ENCODE measurements at regions not wholly inside any gene's neighbourhood (a gene's known extent, or its start where the extent isn't known, plus 50 kb on each side); places are given as distances from the start of the nearest gene placed in this dataset.

DNA sequence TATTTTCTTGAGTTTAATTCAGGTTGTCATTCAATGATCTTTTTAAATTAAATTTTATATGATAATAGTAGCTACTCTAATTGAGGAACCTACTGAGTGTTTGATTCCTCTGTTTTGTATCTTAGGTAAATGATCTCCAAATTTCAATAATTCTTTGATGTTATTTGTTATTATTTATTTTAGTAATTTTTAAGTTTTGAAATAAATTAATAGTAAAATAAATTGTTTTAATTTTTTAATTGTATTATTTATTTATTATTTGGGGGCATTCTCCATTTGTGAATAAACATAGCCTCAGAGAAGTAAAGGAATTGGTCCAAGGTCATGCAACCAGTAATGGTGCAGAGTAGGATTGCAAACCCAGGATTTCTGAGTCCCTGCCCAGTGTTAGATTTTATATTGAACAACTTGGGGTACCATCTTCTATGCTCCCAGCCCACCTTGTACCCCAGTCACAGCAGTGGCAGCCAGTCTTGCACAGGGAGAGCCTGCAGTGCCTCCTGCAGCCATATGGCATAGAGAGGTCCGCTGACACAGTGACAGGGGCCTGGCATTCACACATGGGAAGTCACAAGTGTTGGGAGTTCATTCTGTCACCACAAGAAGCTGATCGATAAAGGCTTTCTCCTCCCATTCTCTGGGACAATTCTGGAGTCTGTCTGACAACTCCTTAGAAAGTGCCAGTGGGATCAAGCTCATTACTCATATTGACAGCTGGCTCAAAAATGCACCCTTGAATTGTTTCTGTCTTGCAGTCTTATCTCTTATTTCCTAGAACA lies 110.0 kb upstream of the ETAA1 start:
- Histone ChIP-seq H3K27me3 (ENCODE audit: control insufficient read depth, low read length) (no peaks in the 10 kb centered on the region), H3K4me2 (ENCODE audit: low read length) (no peak overlapping the region), H3K4me1 (ENCODE audit: control insufficient read depth, low read length) (no peaks in the 10 kb centered on the region), H3K4me3 (ENCODE audit: low read length) (no peak overlapping the region), H3K27ac (ENCODE audit: low read depth, low read length) (no peak overlapping the region), H3K79me2 (ENCODE audit: control insufficient read depth, low read length) (no peaks in the 10 kb centered on the region), H4K20me1 (ENCODE audit: control insufficient read depth, insufficient read depth, low read depth, low read length) (no peaks in the 10 kb centered on the region), H3K9me3 (ENCODE audit: control insufficient read depth, insufficient read depth, low read length) (no peaks in the 10 kb centered on the region), H3F3A (ENCODE audit: control insufficient read depth, insufficient read depth) (no peaks in the 10 kb centered on the region), H3K9me2 (replicated peaks; ENCODE audit: control insufficient read depth, low read length) (no peaks in the 10 kb centered on the region), H3K36me3 (ENCODE audit: control insufficient read depth, low read length) (no peaks in the 10 kb centered on the region)
- TF ChIP-seq, protein P1, sequence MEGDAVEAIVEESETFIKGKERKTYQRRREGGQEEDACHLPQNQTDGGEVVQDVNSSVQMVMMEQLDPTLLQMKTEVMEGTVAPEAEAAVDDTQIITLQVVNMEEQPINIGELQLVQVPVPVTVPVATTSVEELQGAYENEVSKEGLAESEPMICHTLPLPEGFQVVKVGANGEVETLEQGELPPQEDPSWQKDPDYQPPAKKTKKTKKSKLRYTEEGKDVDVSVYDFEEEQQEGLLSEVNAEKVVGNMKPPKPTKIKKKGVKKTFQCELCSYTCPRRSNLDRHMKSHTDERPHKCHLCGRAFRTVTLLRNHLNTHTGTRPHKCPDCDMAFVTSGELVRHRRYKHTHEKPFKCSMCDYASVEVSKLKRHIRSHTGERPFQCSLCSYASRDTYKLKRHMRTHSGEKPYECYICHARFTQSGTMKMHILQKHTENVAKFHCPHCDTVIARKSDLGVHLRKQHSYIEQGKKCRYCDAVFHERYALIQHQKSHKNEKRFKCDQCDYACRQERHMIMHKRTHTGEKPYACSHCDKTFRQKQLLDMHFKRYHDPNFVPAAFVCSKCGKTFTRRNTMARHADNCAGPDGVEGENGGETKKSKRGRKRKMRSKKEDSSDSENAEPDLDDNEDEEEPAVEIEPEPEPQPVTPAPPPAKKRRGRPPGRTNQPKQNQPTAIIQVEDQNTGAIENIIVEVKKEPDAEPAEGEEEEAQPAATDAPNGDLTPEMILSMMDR (IDR thresholded peaks at IDR 0.05; ENCODE audit: low read depth, low read length, poor library complexity, severe bottlenecking): no peak
- no peak for TF ChIP-seq EZH2phosphoT487 (IDR thresholded peaks at IDR 0.05; ENCODE audit: borderline replicate concordance, low read length)

DNA sequence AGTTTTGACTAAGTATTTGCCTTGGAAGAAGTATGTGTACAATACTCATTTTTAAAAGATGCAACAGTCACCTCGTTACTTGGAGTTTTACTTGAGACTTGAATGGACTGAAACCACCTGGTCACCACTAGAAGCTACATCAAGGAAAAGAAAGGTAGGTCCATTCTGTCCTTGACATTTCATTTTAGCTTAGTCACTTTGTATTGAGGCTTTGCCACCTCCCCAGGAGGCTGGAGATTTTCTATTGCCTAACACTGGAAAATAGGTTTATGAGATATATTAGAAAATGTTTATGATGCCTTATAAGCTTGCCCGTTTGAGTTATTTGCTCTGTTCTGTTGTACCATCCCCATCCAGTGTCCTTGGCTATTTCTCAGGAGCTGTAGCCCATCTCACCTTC lies 107.9 kb upstream of the ETAA1 start:
- Histone ChIP-seq H3F3A (ENCODE audit: control insufficient read depth, insufficient read depth) (no peaks in the 10 kb centered on the region), H3K27me3 (ENCODE audit: control insufficient read depth, low read length) (0 out of 2 replicates have a peak, but pooled peaks cover 4% of the 10 kb centered on the region), H3K9me2 (replicated peaks; ENCODE audit: control insufficient read depth, low read length) (no peaks in the 10 kb centered on the region), H3K4me3 (ENCODE audit: low read length) (no peak overlapping the region), H3K79me2 (ENCODE audit: control insufficient read depth, low read length) (no peaks in the 10 kb centered on the region), H3K36me3 (ENCODE audit: control insufficient read depth, low read length) (no peaks in the 10 kb centered on the region), H3K27ac (ENCODE audit: low read depth, low read length) (no peak overlapping the region), H3K9me3 (ENCODE audit: control insufficient read depth, insufficient read depth, low read length) (no peaks in the 10 kb centered on the region), H4K20me1 (ENCODE audit: control insufficient read depth, insufficient read depth, low read depth, low read length) (no peaks in the 10 kb centered on the region), H3K4me2 (ENCODE audit: low read length) (no peak overlapping the region), H3K4me1 (ENCODE audit: control insufficient read depth, low read length) (no peaks in the 10 kb centered on the region)
- TF ChIP-seq, protein P1 (IDR thresholded peaks at IDR 0.05; ENCODE audit: low read depth, low read length, poor library complexity, severe bottlenecking): no peak
- no peak for TF ChIP-seq EZH2phosphoT487 (IDR thresholded peaks at IDR 0.05; ENCODE audit: borderline replicate concordance, low read length)

DNA sequence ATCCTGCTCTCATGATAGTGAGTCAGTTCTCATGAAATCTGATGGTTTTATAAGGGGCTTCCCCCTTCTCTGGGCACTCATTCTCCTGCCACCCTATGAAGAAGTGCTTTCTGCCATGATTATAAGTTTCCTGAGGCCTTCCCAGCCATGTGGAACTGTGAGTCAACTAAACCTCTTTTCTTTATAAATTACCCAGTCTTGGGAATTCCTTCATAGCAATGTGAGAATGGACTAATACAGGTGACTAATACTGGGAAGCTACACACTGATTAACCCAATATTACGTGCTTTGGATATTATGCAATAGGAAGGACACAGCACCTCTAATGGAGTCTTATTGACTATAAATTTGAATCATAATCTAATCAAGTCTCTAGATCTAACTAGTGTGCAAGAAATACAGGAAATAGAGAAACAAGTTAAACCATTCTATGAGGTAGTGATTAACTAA lies 107.2 kb upstream of the ETAA1 start:
- no peaks in the 10 kb centered on the region for H3K79me2 ChIP-seq (ENCODE audit: control insufficient read depth, low read length)
- TF ChIP-seq, protein P1 (IDR thresholded peaks at IDR 0.05; ENCODE audit: low read depth, low read length, poor library complexity, severe bottlenecking): no peak
- TF ChIP-seq EZH2phosphoT487 (IDR thresholded peaks at IDR 0.05; ENCODE audit: borderline replicate concordance, low read length): no peak
- H3K4me2 ChIP-seq (ENCODE audit: low read length): no peak overlapping the region
- no peaks in the 10 kb centered on the region for H3K4me1 ChIP-seq (ENCODE audit: control insufficient read depth, low read length)
- no peaks in the 10 kb centered on the region for H3K9me3 ChIP-seq (ENCODE audit: control insufficient read depth, insufficient read depth, low read length)
- H3K9me2 ChIP-seq (replicated peaks; ENCODE audit: control insufficient read depth, low read length): no peaks in the 10 kb centered on the region
- no peak overlapping the region for H3K27ac ChIP-seq (ENCODE audit: low read depth, low read length)
- no peaks in the 10 kb centered on the region for H4K20me1 ChIP-seq (ENCODE audit: control insufficient read depth, insufficient read depth, low read depth, low read length)
- H3F3A ChIP-seq (ENCODE audit: control insufficient read depth, insufficient read depth): no peaks in the 10 kb centered on the region
- no peak overlapping the region for H3K4me3 ChIP-seq (ENCODE audit: low read length)
- 0 out of 2 replicates have a peak, but pooled peaks cover 4% of the 10 kb centered on the region for H3K27me3 ChIP-seq (ENCODE audit: control insufficient read depth, low read length)
- no peaks in the 10 kb centered on the region for H3K36me3 ChIP-seq (ENCODE audit: control insufficient read depth, low read length)
